HG03108 (cell line): ENCODE measurements at regions not wholly inside any gene's neighbourhood (a gene's known extent, or its start where the extent isn't known, plus 50 kb on each side); places are given as distances from the start of the nearest gene placed in this dataset.

Source experiments
- ATAC-seq: cut with Tn5 transposase; IDR thresholded peaks from one replicate; pipeline ENCODE4 v1.9.1; 2021; ENCODE audit warnings: moderate library complexity; ENCODE audit not compliant: unreplicated experiment

GRCh38 chr10:128820663-128821062, 646.4 kb upstream of the MGMT start:
- no peak for ATAC-seq

- no peak for ATAC-seq
Measured at GRCh38 chr10:128823201-128823600, 643.8 kb upstream of the MGMT start.

- no peak for ATAC-seq
Measured at GRCh38 chr10:128825626-128826025, 641.4 kb upstream of the MGMT start.

GRCh38 chr10:128833671-128834070, 633.4 kb upstream of the MGMT start:
- ATAC-seq: no peak

- no peak for ATAC-seq
Measured at GRCh38 chr10:128835361-128835760, 631.7 kb upstream of the MGMT start.

- ATAC-seq: no peak
Measured at GRCh38 chr10:128837478-128837877, 629.6 kb upstream of the MGMT start.

- no peak for ATAC-seq
Measured at GRCh38 chr10:128839134-128839533, 627.9 kb upstream of the MGMT start.

- ATAC-seq: no peak
Measured at GRCh38 chr10:128839701-128840100, 627.3 kb upstream of the MGMT start.

GRCh38 chr10:128843972-128844371, 623.1 kb upstream of the MGMT start:
- ATAC-seq: no peak

- no peak for ATAC-seq
Measured at GRCh38 chr10:128846927-128847326, 620.1 kb upstream of the MGMT start.

GRCh38 chr10:128848810-128849209, 618.2 kb upstream of the MGMT start:
- no peak for ATAC-seq

GRCh38 chr10:128850647-128851046, 616.4 kb upstream of the MGMT start:
- no peak for ATAC-seq

- ATAC-seq: no peak
Measured at GRCh38 chr10:128851281-128851680, 615.8 kb upstream of the MGMT start.

- ATAC-seq: no peak
Measured at GRCh38 chr10:128851726-128852125, 615.3 kb upstream of the MGMT start.

- ATAC-seq: no peak
Measured at GRCh38 chr10:128852449-128852848, 614.6 kb upstream of the MGMT start.

GRCh38 chr10:128852902-128853301, 614.1 kb upstream of the MGMT start:
- ATAC-seq: no peak

- no peak for ATAC-seq
Measured at GRCh38 chr10:128853537-128853936, 613.5 kb upstream of the MGMT start.

- ATAC-seq: no peak
Measured at GRCh38 chr10:128854204-128854603, 612.8 kb upstream of the MGMT start.

GRCh38 chr10:128854963-128855362, 612.1 kb upstream of the MGMT start:
- no peak for ATAC-seq

GRCh38 chr10:128855618-128856428, 611.2 kb upstream of the MGMT start:
- ATAC-seq: no peak

GRCh38 chr10:128859738-128860386, 607.2 kb upstream of the MGMT start:
- ATAC-seq: no peak

- no peak for ATAC-seq
Measured at GRCh38 chr10:128860574-128860973, 606.5 kb upstream of the MGMT start.
